ENCODE measurements at regions not wholly inside any gene's neighbourhood (a gene's known extent, or its start where the extent isn't known, plus 50 kb on each side); places are given as distances from the start of the nearest gene placed in this dataset.
A peak's percentile ranks its signal among the peaks of the same experiment; 100 is the strongest.

DNA sequence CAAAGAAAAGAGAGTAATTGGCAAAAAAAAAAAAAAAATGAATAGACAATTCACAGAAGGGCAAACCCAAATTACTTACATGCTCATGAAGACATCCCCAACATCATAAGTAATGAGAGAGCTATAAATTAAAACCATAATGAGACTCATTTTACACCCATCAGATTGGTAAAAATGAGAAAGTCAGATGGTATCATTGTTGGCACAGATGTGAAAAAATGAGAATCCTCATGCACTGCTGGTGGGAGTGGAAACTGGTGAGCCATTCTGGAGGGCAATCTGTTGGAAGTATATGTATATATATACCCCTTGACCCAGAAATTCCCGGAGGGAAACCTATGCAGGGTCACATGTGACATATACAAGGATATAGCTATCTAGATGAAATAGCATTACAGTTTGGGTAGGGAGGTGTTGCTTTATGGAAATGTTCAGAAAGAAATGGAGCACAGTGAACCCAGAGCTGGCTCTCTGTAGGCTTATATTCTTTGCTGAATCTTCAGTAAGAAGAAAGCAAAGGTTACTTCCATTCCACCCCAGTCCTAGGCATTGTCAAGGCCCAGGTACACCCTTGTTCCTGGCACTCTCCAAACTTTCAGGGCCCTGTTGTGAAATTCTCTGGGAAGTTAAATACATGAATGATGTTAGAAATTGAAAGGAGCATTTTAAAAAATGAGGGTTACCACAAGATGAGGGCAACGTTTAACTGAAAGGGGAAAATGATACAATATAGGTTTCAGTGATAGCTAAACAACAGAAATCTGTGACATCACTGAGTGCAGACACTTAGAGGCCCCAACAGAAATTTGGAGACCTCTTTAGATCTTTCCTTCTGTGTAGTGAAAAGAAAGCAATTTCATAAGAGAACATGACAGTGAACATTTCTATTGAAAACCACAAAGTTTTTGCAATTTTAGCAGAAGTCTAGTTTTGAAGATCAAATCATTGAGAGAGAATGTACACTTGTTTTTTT is 132.7 kb upstream of the TPRG1 start:
- no peak for TF ChIP-seq JUND (IDR thresholded peaks at IDR 0.05; ENCODE audit: low read depth)
- in situ Hi-C loops (cut with HindIII; ENCODE audit: low pct_unique_long_range_greater_than_20kb, low sequenced_read_pairs): no loop called here

DNA sequence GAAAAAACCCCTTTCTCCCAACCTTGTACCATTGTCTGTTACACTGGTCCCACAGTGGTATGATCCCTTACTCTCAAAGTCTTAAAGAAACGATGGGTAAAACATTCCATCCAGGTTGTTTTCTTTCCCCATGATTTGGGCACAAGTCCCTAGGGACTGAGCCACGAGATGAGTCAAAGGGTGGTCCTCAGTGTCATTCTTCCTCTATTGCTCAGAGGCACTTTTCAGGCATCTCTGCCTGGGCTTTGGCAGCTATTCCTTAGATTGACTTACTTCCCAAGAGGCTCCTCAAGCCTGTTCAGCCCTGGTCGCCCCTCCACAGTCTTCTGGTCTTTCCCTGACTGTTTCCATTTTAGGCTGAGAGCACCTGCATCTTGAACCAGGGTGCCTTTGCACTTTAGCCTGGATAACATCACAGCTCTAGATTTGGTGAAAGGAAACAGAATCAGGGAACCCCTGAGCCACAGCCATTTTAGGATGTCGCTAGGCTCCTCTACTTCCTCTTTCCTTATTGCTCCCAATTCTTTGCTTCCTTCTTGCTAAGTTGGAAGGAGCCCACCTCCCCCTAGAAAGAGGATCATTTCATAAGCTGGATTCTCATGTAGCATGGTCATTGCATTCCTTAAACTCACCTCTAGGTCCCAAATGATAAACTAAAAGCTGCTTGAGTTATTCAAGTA is 131.0 kb upstream of the TPRG1 start:
- TF ChIP-seq JUND (IDR thresholded peaks at IDR 0.05; ENCODE audit: low read depth): no peak

More for the DNA sequence above, 132.7 kb upstream of the TPRG1 start:
- DNase-seq (ENCODE audit: low read depth in 1 of 2, low spot score in 1 of 2): no peak

DNA sequence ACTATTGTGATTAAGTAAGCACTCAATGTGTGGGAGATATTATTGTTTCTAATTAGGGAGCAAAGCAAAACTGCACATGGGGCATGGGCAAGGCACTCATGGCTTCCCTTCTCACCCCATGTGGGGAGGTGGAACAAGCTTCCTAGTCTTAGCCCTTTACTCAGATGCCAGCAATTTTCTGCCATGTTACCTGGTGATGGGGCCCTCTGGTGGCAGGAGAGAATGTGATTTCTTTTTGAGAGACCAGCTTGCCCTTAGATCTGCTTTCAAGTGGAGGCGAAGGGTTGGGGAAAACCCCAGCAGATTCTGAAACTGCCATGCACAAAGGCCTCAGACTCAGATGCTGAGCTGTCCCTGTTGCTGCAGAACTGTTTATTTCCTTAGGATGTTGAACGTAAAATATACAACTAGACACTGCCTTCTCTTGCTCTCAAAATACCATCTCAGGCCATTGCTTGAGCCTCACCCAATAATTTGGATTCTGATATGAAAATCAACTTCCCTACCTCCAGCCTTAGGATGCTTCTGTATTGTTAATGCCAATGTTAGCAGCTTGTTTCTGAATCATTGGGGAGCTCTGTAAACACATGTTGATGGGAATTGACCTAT is 130.2 kb upstream of the TPRG1 start:
- in situ Hi-C loops (cut with HindIII; ENCODE audit: low pct_unique_long_range_greater_than_20kb, low sequenced_read_pairs): no loop called here
- peak in 1 of 2 experiments; percentile 88 for DNase-seq (ENCODE audit: low read depth in 1 of 2, low spot score in 1 of 2)
- TF ChIP-seq JUND (IDR thresholded peaks at IDR 0.05; ENCODE audit: low read depth): no peak

More for the DNA sequence above, 131.0 kb upstream of the TPRG1 start:
- no peak for DNase-seq (ENCODE audit: low read depth in 1 of 2, low spot score in 1 of 2)
- in situ Hi-C loops (cut with HindIII; ENCODE audit: low pct_unique_long_range_greater_than_20kb, low sequenced_read_pairs): no loop called here

DNA sequence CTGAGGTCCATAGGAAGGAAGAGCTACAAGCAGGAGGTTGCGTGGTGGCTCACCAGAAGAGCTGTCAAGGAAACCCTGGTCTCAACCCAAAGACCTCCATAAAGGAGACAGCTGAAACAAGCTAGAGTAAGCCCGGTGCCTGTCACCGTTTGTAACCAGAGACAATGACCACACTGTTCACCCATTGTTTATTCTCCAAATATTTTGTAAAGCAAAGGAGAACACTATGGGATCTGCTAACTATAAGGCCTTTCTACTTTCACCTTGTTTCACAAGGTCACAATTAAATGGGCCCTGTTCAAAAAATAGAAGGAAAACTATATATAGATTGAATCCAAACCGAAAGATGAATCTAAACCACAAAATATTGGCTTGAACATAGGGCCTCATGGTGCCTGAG is 128.9 kb upstream of the TPRG1 start:
- DNase-seq (ENCODE audit: low read depth in 1 of 2, low spot score in 1 of 2): peak in 1 of 2 experiments; percentile 53
- in situ Hi-C loops (cut with HindIII; ENCODE audit: low pct_unique_long_range_greater_than_20kb, low sequenced_read_pairs): no loop called here
- no peak for TF ChIP-seq JUND (IDR thresholded peaks at IDR 0.05; ENCODE audit: low read depth)

DNA sequence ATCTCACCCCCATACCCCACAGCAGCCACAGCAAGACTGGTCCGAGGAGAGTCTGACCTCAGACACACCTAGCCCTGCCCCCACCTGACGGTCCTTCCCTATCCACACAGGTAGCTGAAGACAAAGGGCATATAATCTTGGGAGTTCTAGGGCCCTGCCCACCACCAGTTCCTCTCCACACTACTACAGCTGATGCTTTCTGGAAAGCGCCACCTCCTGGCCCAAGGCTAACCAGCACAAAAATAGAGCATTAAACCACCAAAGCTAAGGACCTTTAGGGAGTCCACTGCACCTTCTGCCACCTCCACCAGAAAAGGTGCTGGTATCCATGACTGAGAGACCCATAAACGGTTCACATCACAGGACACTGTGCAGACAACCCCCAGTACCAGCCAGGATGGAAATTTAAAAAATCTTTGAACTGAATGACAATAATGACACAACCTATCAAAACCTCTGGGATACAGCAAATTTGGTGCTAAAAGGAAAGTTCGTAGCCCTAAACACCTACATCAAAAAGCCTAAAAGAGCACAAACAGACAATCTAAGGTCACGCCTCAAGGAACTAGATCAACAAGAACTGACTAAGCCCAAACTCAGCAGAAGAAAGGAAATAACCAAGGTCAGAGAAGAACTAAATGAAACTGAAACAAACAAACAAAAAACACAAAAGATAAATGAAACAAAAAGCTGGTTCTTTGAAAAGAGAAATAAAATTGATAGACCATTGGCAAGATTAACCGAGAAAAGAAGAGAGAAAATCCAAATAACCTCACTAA is 122.1 kb upstream of the TPRG1 start:
- in situ Hi-C loops (cut with HindIII; ENCODE audit: low pct_unique_long_range_greater_than_20kb, low sequenced_read_pairs): no loop called here
- TF ChIP-seq JUND (IDR thresholded peaks at IDR 0.05; ENCODE audit: low read depth): no peak
- no peak for DNase-seq (ENCODE audit: low read depth in 1 of 2, low spot score in 1 of 2)

DNA sequence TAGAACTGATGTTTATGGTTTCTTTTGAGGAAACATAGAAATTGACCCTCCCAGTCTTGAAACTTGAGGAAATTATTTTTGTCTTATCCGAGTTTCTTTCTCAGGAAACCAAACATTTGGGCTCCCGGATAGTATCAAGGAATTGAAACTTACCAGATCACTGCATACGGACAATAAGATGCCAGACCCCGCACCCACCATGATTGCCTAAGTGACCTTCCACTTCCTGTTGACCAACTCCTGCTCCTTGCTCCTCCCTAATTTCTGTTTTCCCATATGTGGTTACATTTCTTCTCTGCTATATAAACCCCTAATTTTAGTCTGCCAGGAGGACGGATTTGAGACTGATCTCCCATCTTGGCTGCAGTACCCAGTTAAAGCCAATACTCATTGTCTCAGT is 118.4 kb upstream of the TPRG1 start:
- in situ Hi-C loops (cut with HindIII; ENCODE audit: low pct_unique_long_range_greater_than_20kb, low sequenced_read_pairs): no loop called here

DNA sequence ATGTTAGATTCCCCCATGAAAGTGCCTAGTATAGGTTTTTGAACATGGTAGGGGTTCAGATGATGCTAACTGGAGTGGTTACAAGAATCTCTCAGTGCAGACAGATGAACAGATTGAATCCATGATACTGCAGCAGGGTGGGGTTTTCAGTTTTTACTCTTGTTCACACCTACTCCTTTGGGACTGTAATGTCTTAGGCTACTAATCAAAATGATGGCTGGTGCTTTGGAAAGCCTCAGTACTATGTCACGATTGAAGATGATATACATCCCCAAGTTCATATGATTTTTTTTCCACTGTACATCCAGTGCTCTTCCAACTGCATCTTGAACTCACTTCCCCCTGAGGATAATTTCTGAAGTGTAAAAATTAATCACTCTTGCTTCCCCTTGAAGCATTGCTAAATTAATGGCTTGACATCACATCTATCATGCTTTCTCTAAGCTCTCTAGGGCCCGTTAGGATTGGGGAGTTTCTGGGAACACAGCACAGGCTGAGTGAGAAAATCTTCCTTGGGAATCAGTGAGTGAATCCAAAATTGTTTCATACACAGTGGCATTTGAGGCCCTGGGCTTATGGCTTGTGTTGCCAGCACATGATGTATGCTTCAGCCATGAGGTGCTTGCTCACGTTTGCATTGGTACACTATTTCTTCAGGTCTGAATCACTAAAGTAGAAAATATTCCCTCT is 115.0 kb upstream of the TPRG1 start:
- in situ Hi-C loops (cut with HindIII; ENCODE audit: low pct_unique_long_range_greater_than_20kb, low sequenced_read_pairs): no loop called here
- DNase-seq (ENCODE audit: low read depth in 1 of 2, low spot score in 1 of 2): no peak
- no peak for TF ChIP-seq JUND (IDR thresholded peaks at IDR 0.05; ENCODE audit: low read depth)

More for the DNA sequence above, 118.4 kb upstream of the TPRG1 start:
- DNase-seq (ENCODE audit: low read depth in 1 of 2, low spot score in 1 of 2): no peak
- TF ChIP-seq JUND (IDR thresholded peaks at IDR 0.05; ENCODE audit: low read depth): no peak

DNA sequence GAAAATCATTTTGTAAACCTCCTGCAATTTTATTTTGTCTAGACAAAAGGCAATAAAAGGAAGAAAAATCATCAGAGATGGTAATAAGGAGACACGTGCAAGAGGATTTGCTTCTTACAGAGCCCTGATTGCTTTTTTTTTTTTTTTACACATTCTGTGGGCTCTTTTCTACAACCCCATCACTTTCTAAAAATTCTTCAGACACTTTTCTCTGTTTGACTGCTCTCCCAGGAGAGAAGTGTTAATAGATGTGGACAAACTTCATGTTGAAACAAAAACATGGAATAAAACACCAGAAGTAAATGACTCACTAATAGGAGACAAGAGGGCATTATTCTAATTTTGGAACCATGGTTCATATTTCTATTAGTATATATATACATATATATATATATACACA is 114.4 kb upstream of the TPRG1 start:
- DNase-seq (ENCODE audit: low read depth in 1 of 2, low spot score in 1 of 2): no peak
- in situ Hi-C loops (cut with HindIII; ENCODE audit: low pct_unique_long_range_greater_than_20kb, low sequenced_read_pairs): no loop called here
- TF ChIP-seq JUND (IDR thresholded peaks at IDR 0.05; ENCODE audit: low read depth): no peak

DNA sequence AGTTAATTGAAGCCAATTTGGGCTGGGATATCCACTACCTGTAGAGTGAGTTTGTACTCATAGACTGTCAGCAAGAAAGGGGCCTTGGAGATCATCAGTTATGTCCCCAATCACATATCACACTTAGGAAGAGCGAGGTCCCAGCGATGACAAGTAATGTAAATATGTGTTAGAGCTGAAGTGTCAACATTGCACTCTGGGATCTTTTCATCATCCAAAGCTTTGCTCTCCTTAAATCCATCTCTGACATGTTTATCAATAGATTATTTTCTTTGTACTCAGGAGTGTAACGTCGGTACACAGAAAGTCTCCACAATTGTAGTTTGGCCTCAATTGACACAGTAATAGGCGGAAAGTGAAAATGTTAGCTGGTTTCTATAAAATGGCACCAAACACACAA is 113.7 kb upstream of the TPRG1 start:
- DNase-seq (ENCODE audit: low read depth in 1 of 2, low spot score in 1 of 2): no peak
- TF ChIP-seq JUND (IDR thresholded peaks at IDR 0.05; ENCODE audit: low read depth): no peak
- in situ Hi-C loops (cut with HindIII; ENCODE audit: low pct_unique_long_range_greater_than_20kb, low sequenced_read_pairs): no loop called here

DNA sequence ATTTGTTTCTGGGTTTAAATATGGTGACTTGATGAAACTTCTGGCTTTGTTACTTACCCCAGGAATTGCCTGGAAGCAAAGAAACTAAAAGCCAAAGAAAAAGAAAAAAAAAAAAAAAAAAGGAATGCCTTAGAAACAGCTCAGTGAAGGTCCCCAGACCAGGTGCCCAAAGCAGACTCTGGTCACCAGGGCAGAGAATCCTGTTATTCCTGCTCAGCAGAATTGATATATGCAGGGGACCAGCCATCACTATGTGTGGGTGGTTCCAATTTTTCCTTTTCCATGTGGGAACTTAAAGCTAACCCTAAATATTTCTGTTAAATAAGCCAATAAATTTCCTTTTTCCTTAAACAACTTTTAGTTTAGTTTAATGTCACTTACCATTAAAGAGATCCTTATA is 100.8 kb upstream of the TPRG1 start:
- DNase-seq (ENCODE audit: low read depth in 1 of 2, low spot score in 1 of 2): peak in 1 of 2 experiments; percentile 51
- in situ Hi-C loops (cut with HindIII; ENCODE audit: low pct_unique_long_range_greater_than_20kb, low sequenced_read_pairs): no loop called here
- TF ChIP-seq JUND (IDR thresholded peaks at IDR 0.05; ENCODE audit: low read depth): no peak

DNA sequence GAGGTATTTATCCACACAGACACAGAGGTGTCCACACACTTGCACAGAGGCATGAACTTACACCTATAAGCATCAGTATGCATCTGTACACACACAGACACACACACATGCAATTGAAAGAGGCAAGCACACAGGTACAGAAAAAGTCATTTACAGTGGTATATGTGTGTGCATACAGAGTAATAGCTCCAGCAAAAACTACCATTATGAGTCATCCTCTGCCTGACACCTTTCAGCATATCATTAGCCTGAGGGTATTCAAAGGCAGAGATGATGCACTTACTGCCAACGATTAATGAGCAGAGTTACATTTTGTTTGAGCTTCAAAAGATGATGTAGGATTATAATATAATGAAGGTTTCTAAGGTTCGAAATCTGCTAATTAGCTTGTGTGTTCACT is 100.3 kb upstream of the TPRG1 start:
- in situ Hi-C loops (cut with HindIII; ENCODE audit: low pct_unique_long_range_greater_than_20kb, low sequenced_read_pairs): no loop called here
- TF ChIP-seq JUND (IDR thresholded peaks at IDR 0.05; ENCODE audit: low read depth): no peak
- DNase-seq (ENCODE audit: low read depth in 1 of 2, low spot score in 1 of 2): no peak

DNA sequence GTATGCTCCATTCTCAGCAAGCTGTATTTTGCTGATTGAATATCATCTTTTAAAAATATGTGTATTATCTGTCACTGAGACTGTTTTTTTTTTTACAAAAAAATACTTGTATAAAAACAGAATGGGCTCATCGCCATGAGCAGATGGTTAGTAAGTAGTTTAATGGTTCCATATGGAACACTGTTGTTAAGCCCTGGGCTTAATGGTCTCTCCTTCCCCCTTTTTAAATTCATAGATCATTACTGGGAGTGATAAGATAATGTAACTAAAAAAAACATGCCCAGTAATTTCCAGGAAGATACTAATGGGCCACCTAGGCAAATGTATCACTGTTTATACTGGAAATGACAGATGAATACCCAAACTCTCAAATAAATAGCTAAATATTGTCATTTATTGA is 95.3 kb upstream of the TPRG1 start:
- in situ Hi-C loops (cut with HindIII; ENCODE audit: low pct_unique_long_range_greater_than_20kb, low sequenced_read_pairs): no loop called here
- no peak for TF ChIP-seq JUND (IDR thresholded peaks at IDR 0.05; ENCODE audit: low read depth)

More for the DNA sequence above, 95.3 kb upstream of the TPRG1 start:
- no peak for DNase-seq (ENCODE audit: low read depth in 1 of 2, low spot score in 1 of 2)
